ENCODE measurements at regions not wholly inside any gene's neighbourhood (a gene's known extent, or its start where the extent isn't known, plus 50 kb on each side); places are given as distances from the start of the nearest gene placed in this dataset.

GRCh38 chr5:4295663-4296339 lies 700.2 kb downstream of the IRX1 start:
- DNase-seq (no peak), ATAC-seq (ENCODE audit: low read depth) (no peak)
- POLR2A ChIA-PET, result no interaction called here
- intact Hi-C loops (cut with micrococcal nuclease), result no loop called here
- no peak overlapping the region for H3K4me3 Mint-ChIP-seq
- no peaks in the 10 kb centered on the region for H3K79me2 ChIP-seq (ENCODE audit: control insufficient read depth, insufficient read depth, low read length)
- no peak overlapping the region for H3K9ac ChIP-seq (ENCODE audit: low read length)
- H3K4me1 Mint-ChIP-seq, result no peaks in the 10 kb centered on the region
- no peak overlapping the region for H3K4me3 ChIP-seq (ENCODE audit: control extremely low read depth in 1 of 5, extremely low read depth in 1 of 5, insufficient read depth in 1 of 5, low read depth in 2 of 5, low read length in 4 of 5)
- no peaks in the 10 kb centered on the region for H3K36me3 ChIP-seq (replicated peaks in 1 of 2; ENCODE audit: control extremely low read depth in 1 of 2, control insufficient read depth in 1 of 2, extremely low read depth in 1 of 2, insufficient read depth in 2 of 2, low read length in 1 of 2)
- H3K27ac ChIP-seq (ENCODE audit: low read length in 2 of 2), result no peak overlapping the region
- no peaks in the 10 kb centered on the region for H3K9me3 Mint-ChIP-seq (ENCODE audit: insufficient read depth)
- peaks cover 0 to 4% (median 0%) of the 10 kb centered on the region in 3 donors for H3K9me3 ChIP-seq (ENCODE audit: control extremely low read depth in 1 of 3, control insufficient read depth in 2 of 3, insufficient read depth in 1 of 3, low read length in 2 of 3)
- no peaks in the 10 kb centered on the region for H3K27me3 Mint-ChIP-seq
- 48% methylated on average over 9 of the region's 13 CpGs for WGBS (ENCODE audit: insufficient coverage)
- H3K27ac Mint-ChIP-seq, result no peak overlapping the region
- no peaks in the 10 kb centered on the region for H3K27me3 ChIP-seq (replicated peaks in 1 of 4; ENCODE audit: control extremely low read depth in 1 of 4, control insufficient read depth in 3 of 4, insufficient read depth in 4 of 4, low read length in 3 of 4)
- TF ChIP-seq CTCF (IDR thresholded peaks at IDR 0.05) (no peak), EZH2 (IDR thresholded peaks at IDR 0.05; ENCODE audit: borderline replicate concordance, insufficient read depth, low read depth, low read length, poor library complexity, severe bottlenecking) (no peak)
- H4K20me1 ChIP-seq (ENCODE audit: control insufficient read depth, insufficient read depth, low read length, poor library complexity, severe bottlenecking), result no peaks in the 10 kb centered on the region
- no peak overlapping the region for H3K4me2 ChIP-seq (replicated peaks; ENCODE audit: low read depth, low read length, poor library complexity, severe bottlenecking)
- no peaks in the 10 kb centered on the region for H3K4me1 ChIP-seq (ENCODE audit: control insufficient read depth in 2 of 2, insufficient read depth in 2 of 2, low read length in 2 of 2)
- CTCF ChIA-PET, result interaction anchor here (1.2 kb wide), 1 partner anchor 14 kb away, joined by 3 read pairs; no protein-coding TSS in a partner anchor
- no peak overlapping the region for H2AFZ ChIP-seq (ENCODE audit: insufficient read depth, low read depth, low read length, poor library complexity, severe bottlenecking)

- Histone ChIP-seq H4K20me1 (ENCODE audit: control insufficient read depth, insufficient read depth, low read length, poor library complexity, severe bottlenecking) (no peaks in the 10 kb centered on the region), H3K27ac (ENCODE audit: low read length in 2 of 2) (no peak overlapping the region), H3K4me3 (ENCODE audit: control extremely low read depth in 1 of 5, extremely low read depth in 1 of 5, insufficient read depth in 1 of 5, low read depth in 2 of 5, low read length in 4 of 5) (no peak overlapping the region), H3K4me2 (replicated peaks; ENCODE audit: low read depth, low read length, poor library complexity, severe bottlenecking) (no peak overlapping the region), H3K9me3 (ENCODE audit: control extremely low read depth in 1 of 3, control insufficient read depth in 2 of 3, insufficient read depth in 1 of 3, low read length in 2 of 3) (peaks cover 0 to 6% (median 2%) of the 10 kb centered on the region in 3 donors), H3K79me2 (ENCODE audit: control insufficient read depth, insufficient read depth, low read length) (no peaks in the 10 kb centered on the region), H3K4me1 (ENCODE audit: control insufficient read depth in 2 of 2, insufficient read depth in 2 of 2, low read length in 2 of 2) (no peaks in the 10 kb centered on the region), H3K36me3 (replicated peaks in 1 of 2; ENCODE audit: control extremely low read depth in 1 of 2, control insufficient read depth in 1 of 2, extremely low read depth in 1 of 2, insufficient read depth in 2 of 2, low read length in 1 of 2) (no peaks in the 10 kb centered on the region), H3K27me3 (replicated peaks in 1 of 4; ENCODE audit: control extremely low read depth in 1 of 4, control insufficient read depth in 3 of 4, insufficient read depth in 4 of 4, low read length in 3 of 4) (no peaks in the 10 kb centered on the region), H2AFZ (ENCODE audit: insufficient read depth, low read depth, low read length, poor library complexity, severe bottlenecking) (no peak overlapping the region), H3K9ac (ENCODE audit: low read length) (no peak overlapping the region)
- no peaks in the 10 kb centered on the region for H3K4me1 Mint-ChIP-seq
- no peak overlapping the region for H3K27ac Mint-ChIP-seq
- 86% methylated on average over 3 of the region's 4 CpGs for WGBS (ENCODE audit: insufficient coverage)
- H3K27me3 Mint-ChIP-seq, result no peaks in the 10 kb centered on the region
- ATAC-seq (ENCODE audit: low read depth), result no peak
- intact Hi-C loops (cut with micrococcal nuclease), result no loop called here
- peaks cover 4% of the 10 kb centered on the region for H3K9me3 Mint-ChIP-seq (ENCODE audit: insufficient read depth)
- ChIA-PET POLR2A (no interaction called here), CTCF (no interaction called here)
- TF ChIP-seq CTCF (IDR thresholded peaks at IDR 0.05), result no peak
- TF ChIP-seq EZH2 (IDR thresholded peaks at IDR 0.05; ENCODE audit: borderline replicate concordance, insufficient read depth, low read depth, low read length, poor library complexity, severe bottlenecking), result no peak
- H3K4me3 Mint-ChIP-seq, result no peak overlapping the region
- no peak for DNase-seq
Observed at GRCh38 chr5:4306057-4306456, 710.4 kb downstream of the IRX1 start.
